ENCODE measurements at regions not wholly inside any gene's neighbourhood (a gene's known extent, or its start where the extent isn't known, plus 50 kb on each side); places are given as distances from the start of the nearest gene placed in this dataset.

- no peak for TF ChIP-seq EZH2 (IDR thresholded peaks at IDR 0.05)
- no peak for TF ChIP-seq POLR2AphosphoS5 (IDR thresholded peaks at IDR 0.05; ENCODE audit: borderline replicate concordance, low read depth, low read length)
Observed at GRCh38 chr12:20283482-20283881, 84.9 kb upstream of the PDE3A start.
